ENCODE measurements at regions not wholly inside any gene's neighbourhood (a gene's known extent, or its start where the extent isn't known, plus 50 kb on each side); places are given as distances from the start of the nearest gene placed in this dataset.
A peak's percentile ranks its signal among the peaks of the same experiment; 100 is the strongest.

- Histone ChIP-seq H3K27ac (ENCODE audit: low read depth in 2 of 2, low read length in 2 of 2) (no peak overlapping the region), H3K9me3 (ENCODE audit: control insufficient read depth in 2 of 3, insufficient read depth in 1 of 3, low read length in 3 of 3) (no peaks in the 10 kb centered on the region), H3K9ac (ENCODE audit: low read length in 3 of 3) (no peak overlapping the region), H3K36me3 (ENCODE audit: control insufficient read depth in 2 of 3, insufficient read depth in 3 of 3, low read length in 3 of 3) (no peaks in the 10 kb centered on the region), H3K4me1 (ENCODE audit: control insufficient read depth in 2 of 3, insufficient read depth in 2 of 3, low read depth in 1 of 3, low read length in 3 of 3) (no peaks in the 10 kb centered on the region), H3K27me3 (ENCODE audit: control insufficient read depth, insufficient read depth, low read length) (peaks cover 4% of the 10 kb centered on the region), H3K4me3 (ENCODE audit: low read length in 3 of 3) (no peak overlapping the region)
- intact Hi-C loops (cut with DNase I), result no loop called here
- TF ChIP-seq CTCF (IDR thresholded peaks at IDR 0.05; ENCODE audit: borderline replicate concordance, extremely low read depth, insufficient read depth), result no peak
- no peak for FAIRE-seq
- peak in 2 of 5 donors; percentile 4 to 30 for DNase-seq
These were observed 77.4 kb downstream of the INHBB start for GRCh38 chr2:120423167-120423943.

- Histone ChIP-seq H3K27me3 (ENCODE audit: control insufficient read depth, insufficient read depth, low read length) (peaks cover 4% of the 10 kb centered on the region), H3K9me3 (ENCODE audit: control insufficient read depth in 2 of 3, insufficient read depth in 1 of 3, low read length in 3 of 3) (no peaks in the 10 kb centered on the region), H3K9ac (ENCODE audit: low read length in 3 of 3) (no peak overlapping the region), H3K4me3 (ENCODE audit: low read length in 3 of 3) (no peak overlapping the region), H3K27ac (ENCODE audit: low read depth in 2 of 2, low read length in 2 of 2) (no peak overlapping the region), H3K4me1 (ENCODE audit: control insufficient read depth in 2 of 3, insufficient read depth in 2 of 3, low read depth in 1 of 3, low read length in 3 of 3) (no peaks in the 10 kb centered on the region), H3K36me3 (ENCODE audit: control insufficient read depth in 2 of 3, insufficient read depth in 3 of 3, low read length in 3 of 3) (no peaks in the 10 kb centered on the region)
- peak in 2 of 5 donors; percentile 4 to 18 for DNase-seq
- intact Hi-C loops (cut with DNase I), result no loop called here
- no peak for FAIRE-seq
- no peak for TF ChIP-seq CTCF (IDR thresholded peaks at IDR 0.05; ENCODE audit: borderline replicate concordance, extremely low read depth, insufficient read depth)
These were observed 78.4 kb downstream of the INHBB start for GRCh38 chr2:120424274-120424796.

- H3K27me3 ChIP-seq (ENCODE audit: control insufficient read depth, insufficient read depth, low read length), result peaks cover 4% of the 10 kb centered on the region
These were observed 79.1 kb downstream of the INHBB start for GRCh38 chr2:120425014-120425413.

More at GRCh38 chr2:120425014-120425413, 79.1 kb downstream of the INHBB start:
- no peak overlapping the region for H3K9ac ChIP-seq (ENCODE audit: low read length in 3 of 3)
- H3K9me3 ChIP-seq (ENCODE audit: control insufficient read depth in 2 of 3, insufficient read depth in 1 of 3, low read length in 3 of 3), result no peaks in the 10 kb centered on the region
- DNase-seq (peak in 3 of 5 donors; percentile 7 to 45 (median 18)), FAIRE-seq (no peak)
- H3K4me3 ChIP-seq (ENCODE audit: low read length in 3 of 3), result no peak overlapping the region
- TF ChIP-seq CTCF (IDR thresholded peaks at IDR 0.05; ENCODE audit: borderline replicate concordance, extremely low read depth, insufficient read depth), result no peak
- intact Hi-C loops (cut with DNase I), result no loop called here
- no peaks in the 10 kb centered on the region for H3K4me1 ChIP-seq (ENCODE audit: control insufficient read depth in 2 of 3, insufficient read depth in 2 of 3, low read depth in 1 of 3, low read length in 3 of 3)
- no peaks in the 10 kb centered on the region for H3K36me3 ChIP-seq (ENCODE audit: control insufficient read depth in 2 of 3, insufficient read depth in 3 of 3, low read length in 3 of 3)
- H3K27ac ChIP-seq (ENCODE audit: low read depth in 2 of 2, low read length in 2 of 2), result no peak overlapping the region

All from kidney (tissue), 13 donors.